GM12878 (cell line): ENCODE measurements at regions not wholly inside any gene's neighbourhood (a gene's known extent, or its start where the extent isn't known, plus 50 kb on each side); places are given as distances from the start of the nearest gene placed in this dataset.

ENCODE experiments used
- ATAC-seq: fragments of 200-7000 bp; cut with Tn5 transposase; 3 replicates; pipeline ENCODE4 v1.9.1; 2020; ENCODE audit warnings: mild to moderate bottlenecking, moderate library complexity
- BruUV-seq: library from RNA; stranded (reverse); fragments of 400-500 nt; replicated peaks from 2 replicates; lab custom pipeline; 2021; lab: Mats Ljungman, UMichigan
- CTCF ChIA-PET: fragments of 300-600 bp; sonication (Branson Sonifier 250); formaldehyde crosslinking; extraction: SDS; loops from one replicate; lab custom pipeline; 2021; ENCODE audit warnings: inconsistent platforms; lab: Yijun Ruan, JAX
- POLR2A ChIA-PET: fragments of 350-600 bp; formaldehyde crosslinking; extraction: SDS; loops from one replicate; lab custom pipeline; 2021; ENCODE audit warnings: inconsistent platforms; lab: Charles Lee
- RAD21 ChIA-PET: fragments of 300-600 bp; sonication (Branson Sonifier 250); formaldehyde crosslinking; loops from one replicate; lab custom pipeline; 2023; ENCODE audit warnings: antibody characterized with exemption; ENCODE audit not compliant: unreplicated experiment; lab: Charles Lee
- SMC1A ChIA-PET: fragments of 300-600 bp; sonication (Branson Sonifier 250); formaldehyde crosslinking; loops from one replicate; lab custom pipeline; 2023; ENCODE audit not compliant: unreplicated experiment, uncharacterized antibody; lab: Charles Lee
- DNase-seq: peaks from one replicate; pipeline ENCODE4 v3.0.0-alpha.2; 2011; ENCODE audit warnings: low read depth, low spot score
- FAIRE-seq: peaks from 3 replicates; lab custom pipeline; 2011; peaks lifted over from hg19 to GRCh38; lab: Jason Lieb, UNC
- H2AFZ ChIP-seq: 2 replicates; pipeline ENCODE4 v1.6.0; 2011; ENCODE audit warnings: low read depth, low read length, control low read depth; ENCODE audit not compliant: control insufficient read depth
- H3K27ac ChIP-seq: 2 replicates; pipeline ENCODE4 v1.5.1; 2011; ENCODE audit warnings: control low read depth; ENCODE audit not compliant: control insufficient read depth, insufficient read depth
- H3K27me3 ChIP-seq, 2 experiments: replicated peaks in 1 of 2; 2 replicates each; pipeline versions ENCODE4 v1.6.0 to v1.6.1; 2011; ENCODE audit warnings: low read length in 1 of 2; ENCODE audit not compliant: control insufficient read depth in 2 of 2, insufficient read depth in 2 of 2
- H3K36me3 ChIP-seq, 2 experiments: 2 replicates each; pipeline ENCODE4 v1.5.1; 2011; ENCODE audit warnings: low read length in 1 of 2; ENCODE audit not compliant: control insufficient read depth in 2 of 2, insufficient read depth in 2 of 2
- H3K4me1 ChIP-seq: 2 replicates; pipeline ENCODE4 v1.6.1; 2011; ENCODE audit warnings: mild to moderate bottlenecking, low read length, moderate library complexity, mixed read lengths; ENCODE audit not compliant: control insufficient read depth, insufficient read depth
- H3K4me2 ChIP-seq: 2 replicates; pipeline ENCODE4 v1.6.0; 2011; ENCODE audit warnings: control low read depth; ENCODE audit not compliant: control insufficient read depth, insufficient read depth
- H3K4me3 ChIP-seq: fragments of 200-600 bp; sonication (generic); 2 replicates; pipeline ENCODE4 v1.5.1; 2016
- H3K79me2 ChIP-seq: 2 replicates; pipeline ENCODE4 v1.6.0; 2011; ENCODE audit warnings: low read length; ENCODE audit not compliant: control insufficient read depth, insufficient read depth
- H3K9ac ChIP-seq: 2 replicates; pipeline ENCODE4 v1.8.0; 2011; ENCODE audit warnings: low read length, control low read depth, mixed read lengths; ENCODE audit not compliant: control insufficient read depth, insufficient read depth
- H3K9me3 ChIP-seq: replicated peaks from 3 replicates; pipeline ENCODE4 v1.5.1; 2011; ENCODE audit warnings: mild to moderate bottlenecking, low read length; ENCODE audit not compliant: control insufficient read depth, insufficient read depth
- H4K20me1 ChIP-seq: 2 replicates; pipeline ENCODE4 v1.6.0; 2011; ENCODE audit not compliant: control insufficient read depth, insufficient read depth
- BACH1 ChIP-seq: fragments of 450-650 bp; IDR thresholded peaks from 2 replicates; pipeline ENCODE4 v1.6.1; 2017; ENCODE audit warnings: mild to moderate bottlenecking, borderline replicate concordance
- CBX5 ChIP-seq: sonication (generic); IDR thresholded peaks from 2 replicates; pipeline ENCODE4 v1.6.1; 2016; ENCODE audit warnings: low read depth, moderate library complexity, mild to moderate bottlenecking, inconsistent platforms
- NFIC ChIP-seq: IDR thresholded peaks from 2 replicates; pipeline ENCODE4 v1.6.1; 2012; ENCODE audit warnings: low read depth, mild to moderate bottlenecking, inconsistent platforms, low read length, moderate library complexity
- YBX1 ChIP-seq: fragments of 450-650 bp; IDR thresholded peaks from 2 replicates; pipeline ENCODE4 v1.6.1; 2016; ENCODE audit warnings: antibody characterized with exemption
- WGBS: methylation state at CpG from one replicate; pipeline ENCODE4 v1.1.6; 2016; ENCODE audit warnings: low lambda C conversion rate; ENCODE audit not compliant: insufficient replicate concordance, insufficient coverage; ENCODE audit errors: missing lambda C conversion rate; 5-methylcytosine and 5-hydroxymethylcytosine counted together
- in situ Hi-C: fragments of 300-500 bp; cut with MboI; formaldehyde crosslinking; loops from 9 replicates; pipeline ENCODE4 v1.14.3; 2018; ENCODE audit warnings: mixed read lengths
- intact Hi-C: fragments of 100-400 bp; cut with micrococcal nuclease; formaldehyde crosslinking; loops from one replicate; pipeline ENCODE4 v1.14.2; 2022; ENCODE audit not compliant: unreplicated experiment
- TF ChIP-seq, protein P1 (sequence below): IDR thresholded peaks from 2 replicates; pipeline ENCODE4 v1.6.1; 2012; ENCODE audit warnings: mild to moderate bottlenecking, low read depth, low read length
- TF ChIP-seq, protein P2 (sequence below): IDR thresholded peaks from 2 replicates; pipeline ENCODE4 v1.6.1; 2011; ENCODE audit warnings: low read depth, mild to moderate bottlenecking, low read length, moderate library complexity, borderline replicate concordance; ENCODE audit errors: extremely low read depth

DNA sequence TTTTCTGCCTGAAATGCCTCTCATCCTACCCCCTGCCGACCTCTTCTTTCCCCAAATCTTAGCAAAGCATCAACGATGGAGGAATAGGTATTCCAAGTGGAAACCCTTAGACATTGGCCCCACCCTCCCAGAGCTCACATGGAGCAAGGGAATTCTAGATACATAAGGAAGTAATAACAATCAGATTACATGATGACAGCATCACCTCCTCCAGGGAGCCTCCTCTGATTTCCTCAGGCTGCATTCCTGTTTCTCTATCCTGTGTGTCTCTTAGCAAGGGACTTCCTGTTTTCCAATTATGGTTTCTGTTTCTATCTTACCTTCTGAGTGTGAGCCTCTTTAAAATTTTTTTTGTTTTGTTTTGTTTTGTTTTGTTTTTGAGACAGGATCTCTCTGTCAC lies 246.6 kb downstream of the TSHZ3 start:
- in situ Hi-C loops: no loop called here

More for the DNA sequence above, 246.6 kb downstream of the TSHZ3 start:
- DNase-seq: no peak
- TF ChIP-seq YBX1 (no peak), BACH1 (no peak), NFIC (no peak), CBX5 (no peak)
- TF ChIP-seq, protein P1, sequence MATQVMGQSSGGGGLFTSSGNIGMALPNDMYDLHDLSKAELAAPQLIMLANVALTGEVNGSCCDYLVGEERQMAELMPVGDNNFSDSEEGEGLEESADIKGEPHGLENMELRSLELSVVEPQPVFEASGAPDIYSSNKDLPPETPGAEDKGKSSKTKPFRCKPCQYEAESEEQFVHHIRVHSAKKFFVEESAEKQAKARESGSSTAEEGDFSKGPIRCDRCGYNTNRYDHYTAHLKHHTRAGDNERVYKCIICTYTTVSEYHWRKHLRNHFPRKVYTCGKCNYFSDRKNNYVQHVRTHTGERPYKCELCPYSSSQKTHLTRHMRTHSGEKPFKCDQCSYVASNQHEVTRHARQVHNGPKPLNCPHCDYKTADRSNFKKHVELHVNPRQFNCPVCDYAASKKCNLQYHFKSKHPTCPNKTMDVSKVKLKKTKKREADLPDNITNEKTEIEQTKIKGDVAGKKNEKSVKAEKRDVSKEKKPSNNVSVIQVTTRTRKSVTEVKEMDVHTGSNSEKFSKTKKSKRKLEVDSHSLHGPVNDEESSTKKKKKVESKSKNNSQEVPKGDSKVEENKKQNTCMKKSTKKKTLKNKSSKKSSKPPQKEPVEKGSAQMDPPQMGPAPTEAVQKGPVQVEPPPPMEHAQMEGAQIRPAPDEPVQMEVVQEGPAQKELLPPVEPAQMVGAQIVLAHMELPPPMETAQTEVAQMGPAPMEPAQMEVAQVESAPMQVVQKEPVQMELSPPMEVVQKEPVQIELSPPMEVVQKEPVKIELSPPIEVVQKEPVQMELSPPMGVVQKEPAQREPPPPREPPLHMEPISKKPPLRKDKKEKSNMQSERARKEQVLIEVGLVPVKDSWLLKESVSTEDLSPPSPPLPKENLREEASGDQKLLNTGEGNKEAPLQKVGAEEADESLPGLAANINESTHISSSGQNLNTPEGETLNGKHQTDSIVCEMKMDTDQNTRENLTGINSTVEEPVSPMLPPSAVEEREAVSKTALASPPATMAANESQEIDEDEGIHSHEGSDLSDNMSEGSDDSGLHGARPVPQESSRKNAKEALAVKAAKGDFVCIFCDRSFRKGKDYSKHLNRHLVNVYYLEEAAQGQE: no peak
- TF ChIP-seq, protein P2, sequence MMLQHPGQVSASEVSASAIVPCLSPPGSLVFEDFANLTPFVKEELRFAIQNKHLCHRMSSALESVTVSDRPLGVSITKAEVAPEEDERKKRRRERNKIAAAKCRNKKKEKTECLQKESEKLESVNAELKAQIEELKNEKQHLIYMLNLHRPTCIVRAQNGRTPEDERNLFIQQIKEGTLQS: no peak
- TF ChIP-seq, all 136 proteins: peak for 0
- H3K9ac ChIP-seq: no peak overlapping the region
- no peaks in the 10 kb centered on the region for H3K27me3 ChIP-seq
- FAIRE-seq (no peak), ATAC-seq (no peak)
- H3K27ac ChIP-seq: no peak overlapping the region
- H3K9me3 ChIP-seq: no peaks in the 10 kb centered on the region; the same call in 2 of the 3 replicates
- intact Hi-C loops: no loop called here
- H3K4me2 ChIP-seq: no peak overlapping the region
- no peaks in the 10 kb centered on the region for H3K79me2 ChIP-seq
- 3% methylated on average over 2 of the region's 2 CpGs for WGBS
- ChIA-PET CTCF (no interaction called here), SMC1A (no interaction called here), RAD21 (no interaction called here), POLR2A (no interaction called here)
- no peaks in the 10 kb centered on the region for H3K4me1 ChIP-seq
- H4K20me1 ChIP-seq: no peaks in the 10 kb centered on the region
- H3K4me3 ChIP-seq: no peak overlapping the region
- no peak overlapping the region for H2AFZ ChIP-seq
- BruUV-seq: no TSS peak
- H3K36me3 ChIP-seq: no peaks in the 10 kb centered on the region
